Epithelial cell of esophagus (primary cell): ENCODE measurements at regions not wholly inside any gene's neighbourhood (a gene's known extent, or its start where the extent isn't known, plus 50 kb on each side); places are given as distances from the start of the nearest gene placed in this dataset.

Experiments
- DNase-seq: peaks from one replicate; pipeline ENCODE4 v3.0.0; 2010; ENCODE audit warnings: low read depth
- H3K4me3 ChIP-seq: 2 replicates; pipeline ENCODE4 v1.5.1; 2011; ENCODE audit warnings: mild to moderate bottlenecking, low read length, control low read depth
- CTCF ChIP-seq: IDR thresholded peaks from 2 replicates; pipeline ENCODE4 v1.5.1; 2011; ENCODE audit warnings: low read depth, mild to moderate bottlenecking, low read length, control low read depth, inconsistent platforms; ENCODE audit not compliant: insufficient read depth; ENCODE audit errors: missing control alignments

GRCh38 chr12:25692115-25693035 lies 139.3 kb upstream of the LMNTD1 start:
- DNase-seq, result no peak
- no peak for TF ChIP-seq CTCF
- H3K4me3 ChIP-seq, result no peak overlapping the region

DNA sequence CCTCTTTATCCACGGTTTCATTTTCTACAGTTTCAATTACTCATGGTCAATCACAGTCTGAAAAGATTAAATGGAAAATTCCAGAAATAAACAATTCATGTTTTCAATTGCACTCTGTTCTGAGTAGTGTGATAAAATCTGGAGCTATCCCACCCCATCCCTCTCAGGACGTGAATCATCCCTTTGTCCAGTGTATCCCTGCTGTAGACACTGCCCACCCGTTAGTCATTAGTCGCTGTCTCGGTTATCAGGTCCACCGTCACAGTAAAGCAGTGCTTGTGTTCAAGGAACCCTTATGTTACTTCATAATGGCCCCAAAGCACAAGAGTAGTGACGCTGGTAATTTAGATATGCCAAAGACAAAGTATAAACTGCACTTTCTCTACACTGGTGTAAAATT lies 141.0 kb upstream of the LMNTD1 start:
- DNase-seq, result peak; percentile 18
- TF ChIP-seq CTCF, result no peak
- H3K4me3 ChIP-seq, result no peak overlapping the region

DNA sequence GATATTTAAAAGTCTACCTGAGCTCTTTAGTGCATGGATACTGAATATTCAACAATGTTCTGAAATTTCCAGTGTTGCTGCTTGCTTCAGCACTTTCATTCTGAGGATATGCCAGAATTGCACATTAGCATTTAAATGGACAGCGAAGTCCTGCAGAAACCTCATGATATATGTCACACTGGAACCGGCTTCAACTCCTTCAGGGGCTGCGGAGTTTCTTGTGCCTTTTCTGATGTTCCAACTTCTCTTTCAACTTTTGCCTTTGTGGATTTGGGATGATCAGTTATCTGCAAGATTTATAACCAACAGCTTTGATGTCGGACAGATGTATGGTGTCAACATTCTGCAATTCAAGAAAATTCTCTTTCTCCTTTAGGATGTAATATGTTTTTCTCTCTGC lies 142.5 kb upstream of the LMNTD1 start:
- TF ChIP-seq CTCF, result no peak
- DNase-seq, result no peak
- no peak overlapping the region for H3K4me3 ChIP-seq

DNA sequence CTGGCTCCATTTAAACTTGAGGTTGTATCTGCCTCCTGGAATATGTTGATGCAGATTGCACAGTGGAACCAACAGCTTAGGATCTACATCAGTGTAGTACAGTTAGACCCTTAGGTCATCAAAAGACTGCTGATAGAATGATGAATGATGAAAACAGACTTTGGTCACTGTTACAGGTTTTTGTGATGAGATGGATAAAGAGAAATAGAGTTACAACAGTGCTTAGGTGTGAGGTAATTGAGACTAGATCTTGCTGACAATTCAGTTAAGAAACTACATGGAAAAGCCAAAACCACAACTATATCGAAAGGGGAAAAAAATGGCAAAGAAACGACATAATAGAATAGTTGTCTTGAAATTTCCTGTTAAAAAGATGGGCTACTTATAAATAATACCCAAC lies 145.7 kb upstream of the LMNTD1 start:
- H3K4me3 ChIP-seq, result no peak overlapping the region
- TF ChIP-seq CTCF, result no peak
- no peak for DNase-seq

- no peak overlapping the region for H3K4me3 ChIP-seq
- peak; percentile 10 for DNase-seq
- TF ChIP-seq CTCF, result no peak
Measured at GRCh38 chr12:25699454-25699853, 146.4 kb upstream of the LMNTD1 start.

GRCh38 chr12:25701290-25701689 lies 148.2 kb upstream of the LMNTD1 start:
- no peak for TF ChIP-seq CTCF
- no peak overlapping the region for H3K4me3 ChIP-seq
- peak; percentile 54 for DNase-seq

- no peak for TF ChIP-seq CTCF
- no peak for DNase-seq
- H3K4me3 ChIP-seq, result no peak overlapping the region
Measured at GRCh38 chr12:25702553-25702952, 149.5 kb upstream of the LMNTD1 start.
